LNCaP clone FGC (cell line): ENCODE measurements at regions not wholly inside any gene's neighbourhood (a gene's known extent, or its start where the extent isn't known, plus 50 kb on each side); places are given as distances from the start of the nearest gene placed in this dataset.

Experiments used
- DNase-seq: peaks from one replicate; pipeline ENCODE4 v3.0.0-alpha.2; 2011; ENCODE audit warnings: low read depth
- H3K4me3 ChIP-seq: 2 replicates; pipeline ENCODE4 v1.5.1; 2011; ENCODE audit warnings: mild to moderate bottlenecking, low read depth, low read length, control low read depth
- CTCF ChIP-seq: IDR thresholded peaks from 2 replicates; pipeline ENCODE4 v1.5.1; 2012; ENCODE audit warnings: mild to moderate bottlenecking; ENCODE audit not compliant: control insufficient read depth, insufficient read depth; ENCODE audit errors: extremely low read depth

DNA sequence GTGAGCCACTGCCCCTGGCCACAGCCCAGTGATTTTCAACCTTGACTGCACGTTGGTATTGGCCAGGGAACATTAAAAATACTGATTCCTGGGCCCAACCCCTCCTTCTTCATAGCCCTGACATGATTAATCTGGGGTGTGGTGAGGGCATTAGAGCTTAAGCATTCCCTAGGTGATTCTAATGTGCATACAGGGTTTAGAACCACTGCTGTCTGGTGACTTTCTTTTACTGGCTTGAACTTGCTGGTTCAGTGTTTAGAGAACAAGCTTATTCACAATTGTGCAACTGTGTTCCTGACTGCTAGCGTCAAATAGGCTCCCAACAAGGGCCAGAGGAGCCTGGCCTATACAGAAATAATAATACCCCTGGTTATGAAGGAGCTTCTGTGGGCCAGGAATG, 488.8 kb upstream of the CCDC196 start:
- TF ChIP-seq CTCF = no peak
- H3K4me3 ChIP-seq = no peak overlapping the region

GRCh38 chr14:65999865-66000264, 486.3 kb upstream of the CCDC196 start:
- DNase-seq = no peak
- no peak overlapping the region for H3K4me3 ChIP-seq
- no peak for TF ChIP-seq CTCF

More for the DNA sequence above, 488.8 kb upstream of the CCDC196 start:
- no peak for DNase-seq

DNA sequence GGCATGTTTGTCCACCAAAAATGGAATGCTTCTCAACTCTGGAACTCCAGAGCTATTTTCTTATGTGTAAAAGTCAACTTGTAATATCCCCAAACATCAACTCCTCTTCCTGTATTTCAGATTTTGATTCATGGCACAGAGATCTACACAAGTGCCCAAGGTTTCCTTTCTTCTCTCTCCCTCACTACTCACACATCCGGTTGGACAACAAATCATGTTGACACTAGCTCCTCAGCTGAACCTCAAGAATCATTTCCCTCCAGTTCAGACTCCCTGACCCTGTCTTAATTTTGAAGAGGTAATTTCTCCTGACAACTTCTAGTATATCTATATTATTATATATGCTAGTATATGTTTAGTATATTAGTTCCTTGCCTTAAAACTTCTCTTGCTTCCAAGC, 485.4 kb upstream of the CCDC196 start:
- no peak for TF ChIP-seq CTCF
- DNase-seq = no peak

GRCh38 chr14:66001356-66001755, 484.8 kb upstream of the CCDC196 start:
- DNase-seq = no peak
- no peak for TF ChIP-seq CTCF
- H3K4me3 ChIP-seq = no peak overlapping the region

More for the DNA sequence above, 485.4 kb upstream of the CCDC196 start:
- H3K4me3 ChIP-seq = no peak overlapping the region

DNA sequence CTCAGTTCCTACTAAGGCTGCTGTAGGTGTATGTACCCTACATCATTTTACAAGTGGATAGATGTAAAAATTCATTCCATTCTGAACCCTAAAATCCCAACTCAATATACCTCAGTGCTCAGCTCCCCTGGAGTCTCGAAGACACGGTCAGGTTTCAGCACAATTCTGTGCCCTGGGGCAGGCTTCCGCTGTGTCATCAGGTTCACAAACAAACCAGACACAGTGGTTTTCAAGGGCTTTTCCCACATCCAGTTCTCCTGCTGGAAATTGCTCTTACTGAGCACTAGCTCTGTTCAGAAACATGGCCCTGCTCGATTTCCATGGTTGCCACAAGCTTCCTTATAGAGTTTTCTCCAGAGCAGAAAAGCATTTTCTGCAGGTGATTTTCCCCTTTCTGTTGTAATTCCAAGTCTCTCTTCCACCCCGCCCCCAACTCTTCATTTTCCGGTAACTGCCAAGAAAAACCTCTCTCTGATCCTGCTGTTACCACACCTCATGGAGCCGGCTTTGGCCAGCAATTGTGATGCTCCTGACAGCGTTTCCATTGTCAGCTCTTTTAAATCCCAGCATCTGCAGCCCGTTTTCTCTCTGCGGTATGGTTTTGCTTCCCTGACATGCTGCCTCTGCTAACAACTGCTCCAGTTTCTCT, 483.0 kb upstream of the CCDC196 start:
- DNase-seq = no peak

GRCh38 chr14:66005900-66006434, 480.2 kb upstream of the CCDC196 start:
- DNase-seq = no peak

More for the DNA sequence above, 483.0 kb upstream of the CCDC196 start:
- no peak overlapping the region for H3K4me3 ChIP-seq
- TF ChIP-seq CTCF = no peak

More at GRCh38 chr14:66005900-66006434, 480.2 kb upstream of the CCDC196 start:
- H3K4me3 ChIP-seq = no peak overlapping the region
- TF ChIP-seq CTCF = no peak
